Natural killer cell (primary cell): ENCODE measurements at regions not wholly inside any gene's neighbourhood (a gene's known extent, or its start where the extent isn't known, plus 50 kb on each side); places are given as distances from the start of the nearest gene placed in this dataset.

Experiments
- ATAC-seq, 3 donors: fragments of 150-1000 bp in 2 of 3; fragments of 200-7000 bp in 1 of 3; cut with Tn5 transposase; 1 replicate in 1 of 3; 2 replicates in 2 of 3; pipeline ENCODE4 v1.10.0; 2021; ENCODE audit warnings: mild to moderate bottlenecking in 2 of 3, moderate library complexity in 2 of 3
- DNase-seq, 2 donors: peaks; one replicate each; pipeline versions ENCODE4 v3.0.0 to v3.0.0-alpha.2; 2013 to 2021; ENCODE audit warnings: mixed read lengths in 1 of 2
- H3K27ac ChIP-seq: one replicate; pipeline ENCODE4 v1.5.1; 2013; ENCODE audit warnings: mild to moderate bottlenecking, low read length
- H3K27me3 ChIP-seq: one replicate; pipeline ENCODE4 v1.6.1; 2013; ENCODE audit warnings: low read length; ENCODE audit not compliant: control insufficient read depth, insufficient read depth
- H3K36me3 ChIP-seq: one replicate; pipeline ENCODE4 v1.6.1; 2013; ENCODE audit warnings: low read length; ENCODE audit not compliant: control insufficient read depth, insufficient read depth
- H3K4me1 ChIP-seq: one replicate; pipeline ENCODE4 v1.6.1; 2013; ENCODE audit warnings: low read length; ENCODE audit not compliant: control insufficient read depth, insufficient read depth
- H3K4me3 ChIP-seq: one replicate; pipeline ENCODE4 v1.5.1; 2013; ENCODE audit warnings: low read length
- H3K9me3 ChIP-seq: one replicate; pipeline ENCODE4 v1.6.1; 2013; ENCODE audit warnings: low read length; ENCODE audit not compliant: control insufficient read depth, insufficient read depth
- H3K27ac Mint-ChIP-seq, 2 donors: one replicate each; pipeline ENCODE4 v1.8.0; 2022; ENCODE audit warnings: mild to moderate bottlenecking in 2 of 2, mixed read lengths in 2 of 2, moderate library complexity in 1 of 2
- H3K27me3 Mint-ChIP-seq, 2 donors: one replicate each; pipeline ENCODE4 v1.8.0; 2022; ENCODE audit warnings: low read depth in 2 of 2, mixed read lengths in 2 of 2
- H3K36me3 Mint-ChIP-seq: one replicate; pipeline ENCODE4 v1.8.0; 2022; ENCODE audit warnings: mixed read lengths
- H3K4me1 Mint-ChIP-seq, 2 donors: one replicate each; pipeline ENCODE4 v1.8.0; 2022; ENCODE audit warnings: mixed read lengths in 2 of 2
- H3K4me3 Mint-ChIP-seq: one replicate; pipeline ENCODE4 v1.8.0; 2022; ENCODE audit warnings: mild to moderate bottlenecking, moderate library complexity, mixed read lengths
- H3K9me3 Mint-ChIP-seq, 2 donors: one replicate each; pipeline ENCODE4 v1.8.0; 2022; ENCODE audit warnings: mixed read lengths in 2 of 2
- WGBS: methylation state at CpG from one replicate; pipeline ENCODE4 v1.1.7; 2013; ENCODE audit warnings: missing lambda C conversion rate; ENCODE audit not compliant: insufficient coverage; 5-methylcytosine and 5-hydroxymethylcytosine counted together
- intact Hi-C: fragments of 100-400 bp; cut with micrococcal nuclease; formaldehyde crosslinking; loops from one replicate; pipeline ENCODE4 v1.14.2; 2022
- TF ChIP-seq, protein P1 (sequence below): fragments of 200-600 bp; IDR thresholded peaks from one replicate; pipeline ENCODE4 v1.8.0; 2022; ENCODE audit warnings: antibody characterized with exemption

- Mint-ChIP-seq H3K4me1 (no peaks in the 10 kb centered on the region), H3K9me3 (peaks cover 0 to 2% of the 10 kb centered on the region in 2 donors), H3K4me3 (no peak overlapping the region), H3K27ac (no peak overlapping the region), H3K36me3 (no peaks in the 10 kb centered on the region), H3K27me3 (no peaks in the 10 kb centered on the region)
- H3K27ac ChIP-seq, result no peak overlapping the region
- ATAC-seq (no peak), DNase-seq (no peak)
- H3K9me3 ChIP-seq, result no peaks in the 10 kb centered on the region
- no peak overlapping the region for H3K4me3 ChIP-seq
- intact Hi-C loops, result no loop called here
- no peaks in the 10 kb centered on the region for H3K27me3 ChIP-seq
- no peaks in the 10 kb centered on the region for H3K36me3 ChIP-seq
- no peaks in the 10 kb centered on the region for H3K4me1 ChIP-seq
- TF ChIP-seq, protein P1, sequence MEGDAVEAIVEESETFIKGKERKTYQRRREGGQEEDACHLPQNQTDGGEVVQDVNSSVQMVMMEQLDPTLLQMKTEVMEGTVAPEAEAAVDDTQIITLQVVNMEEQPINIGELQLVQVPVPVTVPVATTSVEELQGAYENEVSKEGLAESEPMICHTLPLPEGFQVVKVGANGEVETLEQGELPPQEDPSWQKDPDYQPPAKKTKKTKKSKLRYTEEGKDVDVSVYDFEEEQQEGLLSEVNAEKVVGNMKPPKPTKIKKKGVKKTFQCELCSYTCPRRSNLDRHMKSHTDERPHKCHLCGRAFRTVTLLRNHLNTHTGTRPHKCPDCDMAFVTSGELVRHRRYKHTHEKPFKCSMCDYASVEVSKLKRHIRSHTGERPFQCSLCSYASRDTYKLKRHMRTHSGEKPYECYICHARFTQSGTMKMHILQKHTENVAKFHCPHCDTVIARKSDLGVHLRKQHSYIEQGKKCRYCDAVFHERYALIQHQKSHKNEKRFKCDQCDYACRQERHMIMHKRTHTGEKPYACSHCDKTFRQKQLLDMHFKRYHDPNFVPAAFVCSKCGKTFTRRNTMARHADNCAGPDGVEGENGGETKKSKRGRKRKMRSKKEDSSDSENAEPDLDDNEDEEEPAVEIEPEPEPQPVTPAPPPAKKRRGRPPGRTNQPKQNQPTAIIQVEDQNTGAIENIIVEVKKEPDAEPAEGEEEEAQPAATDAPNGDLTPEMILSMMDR, result no peak
These were observed 100.7 kb downstream of the NUP35 start for GRCh38 chr2:183224948-183225347.

GRCh38 chr2:183227176-183227575, 102.9 kb downstream of the NUP35 start:
- Histone ChIP-seq H3K4me3 (no peak overlapping the region), H3K36me3 (no peaks in the 10 kb centered on the region), H3K9me3 (no peaks in the 10 kb centered on the region), H3K27me3 (no peaks in the 10 kb centered on the region), H3K4me1 (no peaks in the 10 kb centered on the region), H3K27ac (no peak overlapping the region)
- Mint-ChIP-seq H3K4me3 (no peak overlapping the region), H3K27ac (no peak overlapping the region), H3K36me3 (no peaks in the 10 kb centered on the region), H3K9me3 (peaks cover 0 to 2% of the 10 kb centered on the region in 2 donors), H3K27me3 (no peaks in the 10 kb centered on the region), H3K4me1 (no peaks in the 10 kb centered on the region)
- TF ChIP-seq, protein P1, result no peak
- DNase-seq (no peak), ATAC-seq (no peak)
- intact Hi-C loops, result no loop called here
- 100% methylated on average over 1 of the region's 1 CpG for WGBS

GRCh38 chr2:183229386-183229785, 105.1 kb downstream of the NUP35 start:
- intact Hi-C loops, result no loop called here
- no peak for ATAC-seq
- WGBS, result no CpG with 5 or more reads among the region's 2 CpGs
- no peaks in the 10 kb centered on the region for H3K4me1 Mint-ChIP-seq
- peaks cover 0 to 2% of the 10 kb centered on the region in 2 donors for H3K9me3 Mint-ChIP-seq
- TF ChIP-seq, protein P1, result no peak
- no peaks in the 10 kb centered on the region for H3K27me3 Mint-ChIP-seq
- no peak overlapping the region for H3K4me3 Mint-ChIP-seq
- H3K36me3 Mint-ChIP-seq, result no peaks in the 10 kb centered on the region
- H3K27ac Mint-ChIP-seq, result no peak overlapping the region
- no peak for DNase-seq
- no peak overlapping the region for H3K4me3 ChIP-seq
- no peaks in the 10 kb centered on the region for H3K27me3 ChIP-seq
- no peak overlapping the region for H3K27ac ChIP-seq
- no peaks in the 10 kb centered on the region for H3K36me3 ChIP-seq
- no peaks in the 10 kb centered on the region for H3K4me1 ChIP-seq
- no peaks in the 10 kb centered on the region for H3K9me3 ChIP-seq

- TF ChIP-seq, protein P1, result no peak
- Mint-ChIP-seq H3K27ac (no peak overlapping the region), H3K36me3 (no peaks in the 10 kb centered on the region), H3K9me3 (no peaks in the 10 kb centered on the region), H3K4me1 (no peaks in the 10 kb centered on the region), H3K27me3 (no peaks in the 10 kb centered on the region), H3K4me3 (no peak overlapping the region)
- ATAC-seq (no peak), DNase-seq (no peak)
- intact Hi-C loops, result no loop called here
- Histone ChIP-seq H3K4me1 (no peaks in the 10 kb centered on the region), H3K27me3 (no peaks in the 10 kb centered on the region), H3K4me3 (no peak overlapping the region), H3K9me3 (no peaks in the 10 kb centered on the region), H3K36me3 (no peaks in the 10 kb centered on the region), H3K27ac (no peak overlapping the region)
- 90% methylated on average over 1 of the region's 1 CpG for WGBS
These were observed 108.1 kb downstream of the NUP35 start for GRCh38 chr2:183232161-183232865.
